ENCODE measurements at regions not wholly inside any gene's neighbourhood (a gene's known extent, or its start where the extent isn't known, plus 50 kb on each side); places are given as distances from the start of the nearest gene placed in this dataset.

- Histone ChIP-seq H3K4me1 (ENCODE audit: control insufficient read depth, insufficient read depth, low read length) (no peaks in the 10 kb centered on the region), H3K27me3 (replicated peaks in 1 of 2; ENCODE audit: control insufficient read depth in 2 of 2, insufficient read depth in 2 of 2, low read length in 1 of 2) (no peaks in the 10 kb centered on the region; a peak in 1 of 4 replicates), H4K20me1 (ENCODE audit: control insufficient read depth, insufficient read depth) (no peaks in the 10 kb centered on the region), H3K79me2 (ENCODE audit: control insufficient read depth, insufficient read depth, low read length) (no peaks in the 10 kb centered on the region), H3K4me3 (no peak overlapping the region), H3K36me3 (ENCODE audit: control insufficient read depth in 2 of 2, insufficient read depth in 2 of 2, low read length in 1 of 2) (no peaks in the 10 kb centered on the region), H3K9ac (ENCODE audit: control insufficient read depth, insufficient read depth, low read length) (no peak overlapping the region), H3K4me2 (ENCODE audit: control insufficient read depth, insufficient read depth) (no peak overlapping the region), H2AFZ (ENCODE audit: control insufficient read depth, low read depth, low read length) (no peak overlapping the region), H3K9me3 (replicated peaks; ENCODE audit: control insufficient read depth, insufficient read depth, low read length) (no peaks in the 10 kb centered on the region), H3K27ac (ENCODE audit: control insufficient read depth, insufficient read depth) (no peak overlapping the region)
- ChIA-PET POLR2A (no interaction called here), CTCF (no interaction called here), SMC1A (ENCODE audit: uncharacterized antibody, unreplicated experiment) (no interaction called here), RAD21 (ENCODE audit: unreplicated experiment) (no interaction called here)
- ATAC-seq (no peak), DNase-seq (ENCODE audit: low read depth, low spot score) (no peak), FAIRE-seq (no peak)
- no peak for TF ChIP-seq HCFC1 (IDR thresholded peaks at IDR 0.05; ENCODE audit: low read length)
- TF ChIP-seq IKZF2 (IDR thresholded peaks at IDR 0.05), result no peak
- TF ChIP-seq ELK1 (IDR thresholded peaks at IDR 0.05; ENCODE audit: low read depth, low read length), result no peak
- no peak for TF ChIP-seq DPF2 (IDR thresholded peaks at IDR 0.05)
- TF ChIP-seq CHD1 (IDR thresholded peaks at IDR 0.05; ENCODE audit: low read depth, low read length), result no peak
- in situ Hi-C loops (cut with MboI), result no loop called here
- intact Hi-C loops (cut with micrococcal nuclease; ENCODE audit: unreplicated experiment), result no loop called here
- BruUV-seq (replicated peaks), result no TSS peak
- 0% methylated on average over 4 of the region's 4 CpGs for WGBS (ENCODE audit: insufficient coverage, insufficient replicate concordance, low lambda C conversion rate, missing lambda C conversion rate)
Observed at GRCh38 chrX:9184211-9184610, 150.3 kb upstream of the FAM9B start.

GRCh38 chrX:9188117-9188516 is 154.2 kb upstream of the FAM9B start:
- Histone ChIP-seq H3K9me3 (replicated peaks; ENCODE audit: control insufficient read depth, insufficient read depth, low read length) (no peaks in the 10 kb centered on the region), H3K4me3 (no peak overlapping the region), H3K9ac (ENCODE audit: control insufficient read depth, insufficient read depth, low read length) (no peak overlapping the region), H4K20me1 (ENCODE audit: control insufficient read depth, insufficient read depth) (no peaks in the 10 kb centered on the region), H3K4me1 (ENCODE audit: control insufficient read depth, insufficient read depth, low read length) (no peaks in the 10 kb centered on the region), H2AFZ (ENCODE audit: control insufficient read depth, low read depth, low read length) (no peak overlapping the region), H3K27ac (ENCODE audit: control insufficient read depth, insufficient read depth) (no peak overlapping the region), H3K27me3 (replicated peaks in 1 of 2; ENCODE audit: control insufficient read depth in 2 of 2, insufficient read depth in 2 of 2, low read length in 1 of 2) (no peaks in the 10 kb centered on the region; a peak in 1 of 4 replicates), H3K36me3 (ENCODE audit: control insufficient read depth in 2 of 2, insufficient read depth in 2 of 2, low read length in 1 of 2) (no peaks in the 10 kb centered on the region), H3K4me2 (ENCODE audit: control insufficient read depth, insufficient read depth) (no peak overlapping the region), H3K79me2 (ENCODE audit: control insufficient read depth, insufficient read depth, low read length) (no peaks in the 10 kb centered on the region)
- ATAC-seq (no peak), DNase-seq (ENCODE audit: low read depth, low spot score) (no peak), FAIRE-seq (no peak)
- ChIA-PET SMC1A (ENCODE audit: uncharacterized antibody, unreplicated experiment) (no interaction called here), CTCF (no interaction called here), RAD21 (ENCODE audit: unreplicated experiment) (no interaction called here), POLR2A (no interaction called here)
- WGBS (ENCODE audit: insufficient coverage, insufficient replicate concordance, low lambda C conversion rate, missing lambda C conversion rate), result 0% methylated on average over 3 of the region's 3 CpGs
- BruUV-seq (replicated peaks), result no TSS peak
- intact Hi-C loops (cut with micrococcal nuclease; ENCODE audit: unreplicated experiment) (no loop called here), in situ Hi-C loops (cut with MboI) (no loop called here)
- TF ChIP-seq ZNF24 (IDR thresholded peaks at IDR 0.05) (no peak), RELB (IDR thresholded peaks at IDR 0.05; ENCODE audit: low read depth) (no peak), ESRRA (IDR thresholded peaks at IDR 0.05; ENCODE audit: low read length) (no peak), POU2F2 (IDR thresholded peaks at IDR 0.05; ENCODE audit: borderline replicate concordance, low read depth, low read length) (no peak), RFX5 (IDR thresholded peaks at IDR 0.05; ENCODE audit: low read depth, low read length) (no peak), TCF7 (IDR thresholded peaks at IDR 0.05; ENCODE audit: borderline replicate concordance) (no peak), MEF2B (IDR thresholded peaks at IDR 0.05; ENCODE audit: partially characterized antibody, poor library complexity, severe bottlenecking) (no peak), SIX5 (IDR thresholded peaks at IDR 0.05; ENCODE audit: low read depth, low read length, severe bottlenecking) (no peak), ASH2L (IDR thresholded peaks at IDR 0.05; ENCODE audit: borderline replicate concordance, low read depth) (no peak), ZBTB4 (CRISPR knock-in tag; IDR thresholded peaks at IDR 0.05) (no peak)

Measured in GM12878 (cell line).